ENCODE measurements at regions not wholly inside any gene's neighbourhood (a gene's known extent, or its start where the extent isn't known, plus 50 kb on each side); places are given as distances from the start of the nearest gene placed in this dataset.

- no peak for DNase-seq
- Histone ChIP-seq H3K27me3 (0 out of 2 replicates have a peak, but pooled peaks cover 7% of the 10 kb centered on the region), H3K36me3 (no peaks in the 10 kb centered on the region), H3K4me3 (no peak overlapping the region), H3K27ac (no peak overlapping the region), H3K9me3 (replicated peaks) (no peaks in the 10 kb centered on the region), H3K4me1 (no peaks in the 10 kb centered on the region)
Observed at GRCh38 chr1:229194096-229194495, 76.8 kb upstream of the RAB4A start.

- H3K9me3 ChIP-seq (replicated peaks) = no peaks in the 10 kb centered on the region
- no peak overlapping the region for H3K4me3 ChIP-seq
- no peak for DNase-seq
- H3K36me3 ChIP-seq = no peaks in the 10 kb centered on the region
- 0 out of 2 replicates have a peak, but pooled peaks cover 7% of the 10 kb centered on the region for H3K27me3 ChIP-seq
- no peak overlapping the region for H3K27ac ChIP-seq
- peaks cover 5% of the 10 kb centered on the region for H3K4me1 ChIP-seq
Observed at GRCh38 chr1:229195246-229195645, 75.7 kb upstream of the RAB4A start.

GRCh38 chr1:229196404-229197264, 74.3 kb upstream of the RAB4A start:
- Histone ChIP-seq H3K27ac (no peak overlapping the region), H3K4me3 (no peak overlapping the region), H3K4me1 (peaks cover 5% of the 10 kb centered on the region), H3K36me3 (no peaks in the 10 kb centered on the region), H3K27me3 (no peaks in the 10 kb centered on the region), H3K9me3 (replicated peaks) (no peaks in the 10 kb centered on the region)
- no peak for DNase-seq

- Histone ChIP-seq H3K27me3 (no peaks in the 10 kb centered on the region), H3K36me3 (no peaks in the 10 kb centered on the region), H3K4me1 (peaks cover 7% of the 10 kb centered on the region), H3K27ac (no peak overlapping the region), H3K4me3 (no peak overlapping the region), H3K9me3 (replicated peaks) (no peaks in the 10 kb centered on the region)
- no peak for DNase-seq
Observed at GRCh38 chr1:229197265-229197585, 73.7 kb upstream of the RAB4A start.

- no peaks in the 10 kb centered on the region for H3K27me3 ChIP-seq
- no peaks in the 10 kb centered on the region for H3K9me3 ChIP-seq (replicated peaks)
- peak overlapping the region; percentile 21 for H3K4me3 ChIP-seq
- peak in 1 of 2 experiments; percentile 46 for DNase-seq
- H3K27ac ChIP-seq = no peak overlapping the region
- H3K4me1 ChIP-seq = peaks cover 24% of the 10 kb centered on the region
- no peaks in the 10 kb centered on the region for H3K36me3 ChIP-seq
Observed at GRCh38 chr1:229199261-229200243, 71.4 kb upstream of the RAB4A start.

- no peaks in the 10 kb centered on the region for H3K27me3 ChIP-seq
- H3K36me3 ChIP-seq = no peaks in the 10 kb centered on the region
- H3K4me1 ChIP-seq = peaks cover 31% of the 10 kb centered on the region
- H3K27ac ChIP-seq = peak overlapping the region; percentile 21; the same call in 1 of the 2 replicates
- H3K9me3 ChIP-seq (replicated peaks) = no peaks in the 10 kb centered on the region
- DNase-seq = peak; percentile 91 to 96
- H3K4me3 ChIP-seq = no peak overlapping the region
Observed at GRCh38 chr1:229203030-229203751, 67.7 kb upstream of the RAB4A start.

- peak in 1 of 2 experiments; percentile 19 for DNase-seq
- no peak overlapping the region for H3K4me3 ChIP-seq
- H3K9me3 ChIP-seq (replicated peaks) = no peaks in the 10 kb centered on the region
- no peaks in the 10 kb centered on the region for H3K27me3 ChIP-seq
- no peaks in the 10 kb centered on the region for H3K36me3 ChIP-seq
- peak overlapping the region; percentile 21; the same call in 1 of the 2 replicates for H3K27ac ChIP-seq
- H3K4me1 ChIP-seq = peaks cover 31% of the 10 kb centered on the region
Observed at GRCh38 chr1:229203991-229204632, 66.8 kb upstream of the RAB4A start.

- Histone ChIP-seq H3K4me1 (peaks cover 26% of the 10 kb centered on the region), H3K27me3 (no peaks in the 10 kb centered on the region), H3K4me3 (no peak overlapping the region), H3K36me3 (no peaks in the 10 kb centered on the region), H3K27ac (no peak overlapping the region; the same call in 1 of the 2 replicates), H3K9me3 (replicated peaks) (no peaks in the 10 kb centered on the region)
- DNase-seq = peak in 1 of 2 experiments; percentile 37
Observed at GRCh38 chr1:229204921-229205777, 65.8 kb upstream of the RAB4A start.

- peaks cover 26% of the 10 kb centered on the region for H3K4me1 ChIP-seq
- no peaks in the 10 kb centered on the region for H3K36me3 ChIP-seq
- no peaks in the 10 kb centered on the region for H3K27me3 ChIP-seq
- no peak for DNase-seq
- H3K9me3 ChIP-seq (replicated peaks) = no peaks in the 10 kb centered on the region
- H3K27ac ChIP-seq = no peak overlapping the region
- no peak overlapping the region for H3K4me3 ChIP-seq
Observed at GRCh38 chr1:229205854-229206253, 65.1 kb upstream of the RAB4A start.

GRCh38 chr1:229207916-229208315, 63.0 kb upstream of the RAB4A start:
- Histone ChIP-seq H3K4me1 (peaks cover 18% of the 10 kb centered on the region), H3K36me3 (no peaks in the 10 kb centered on the region), H3K27ac (no peak overlapping the region), H3K4me3 (no peak overlapping the region), H3K9me3 (replicated peaks) (no peaks in the 10 kb centered on the region), H3K27me3 (no peaks in the 10 kb centered on the region)
- DNase-seq = no peak

GRCh38 chr1:229208481-229208880, 62.4 kb upstream of the RAB4A start:
- H3K27me3 ChIP-seq = no peaks in the 10 kb centered on the region
- no peak overlapping the region for H3K4me3 ChIP-seq
- no peaks in the 10 kb centered on the region for H3K36me3 ChIP-seq
- no peak overlapping the region for H3K27ac ChIP-seq
- H3K4me1 ChIP-seq = peaks cover 14% of the 10 kb centered on the region
- no peak for DNase-seq
- H3K9me3 ChIP-seq (replicated peaks) = no peaks in the 10 kb centered on the region

GRCh38 chr1:229209386-229209785, 61.5 kb upstream of the RAB4A start:
- DNase-seq = no peak
- peaks cover 7% of the 10 kb centered on the region for H3K4me1 ChIP-seq
- H3K4me3 ChIP-seq = no peak overlapping the region
- H3K27me3 ChIP-seq = no peaks in the 10 kb centered on the region
- H3K36me3 ChIP-seq = no peaks in the 10 kb centered on the region
- no peak overlapping the region for H3K27ac ChIP-seq
- no peaks in the 10 kb centered on the region for H3K9me3 ChIP-seq (replicated peaks)

GRCh38 chr1:229209816-229210215, 61.1 kb upstream of the RAB4A start:
- no peak overlapping the region for H3K27ac ChIP-seq
- H3K36me3 ChIP-seq = no peaks in the 10 kb centered on the region
- H3K27me3 ChIP-seq = no peaks in the 10 kb centered on the region
- no peaks in the 10 kb centered on the region for H3K9me3 ChIP-seq (replicated peaks)
- no peak overlapping the region for H3K4me3 ChIP-seq
- H3K4me1 ChIP-seq = peaks cover 7% of the 10 kb centered on the region
- no peak for DNase-seq
